ENCODE measurements at regions not wholly inside any gene's neighbourhood (a gene's known extent, or its start where the extent isn't known, plus 50 kb on each side); places are given as distances from the start of the nearest gene placed in this dataset.

GRCh38 chr13:108478179-108478578, 151.2 kb upstream of the MYO16 start:
- TF ChIP-seq POLR2A (IDR thresholded peaks at IDR 0.05): no peak
- no peak for TF ChIP-seq CTCF (IDR thresholded peaks at IDR 0.05)
- TF ChIP-seq EP300 (IDR thresholded peaks at IDR 0.05): no peak

Measured in gastroesophageal sphincter (tissue), 3 donors.